ENCODE measurements at regions not wholly inside any gene's neighbourhood (a gene's known extent, or its start where the extent isn't known, plus 50 kb on each side); places are given as distances from the start of the nearest gene placed in this dataset.

DNA sequence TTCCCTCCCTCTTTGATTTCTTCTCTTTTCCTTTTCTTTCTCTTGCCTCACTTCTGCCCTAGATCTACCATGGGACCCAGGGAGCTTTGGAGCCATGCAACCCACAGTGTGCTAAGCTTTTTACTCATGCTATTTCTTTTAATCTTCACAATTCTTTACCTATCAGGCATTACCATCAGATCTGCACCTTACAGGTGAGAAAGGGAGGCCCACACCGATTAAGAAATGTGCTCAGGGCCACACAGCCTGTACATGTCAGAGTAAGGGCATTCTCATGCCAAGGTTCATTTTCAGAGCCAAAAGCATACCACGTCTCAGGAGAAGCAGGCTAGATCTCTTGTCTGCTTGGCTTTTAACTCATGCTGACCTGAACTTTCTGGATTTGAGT lies 161.9 kb downstream of the RPIA start:
- TF ChIP-seq ZNF8 (CRISPR knock-in tag; IDR thresholded peaks at IDR 0.05) (no peak), ZNF70 (CRISPR knock-in tag; IDR thresholded peaks at IDR 0.05) (no peak), ARNTL (CRISPR knock-in tag; IDR thresholded peaks at IDR 0.05; ENCODE audit: borderline replicate concordance, low read depth) (no peak), RARB (CRISPR knock-in tag; IDR thresholded peaks at IDR 0.05) (no peak), TOX (CRISPR knock-in tag; IDR thresholded peaks at IDR 0.05; ENCODE audit: borderline replicate concordance) (no peak), ESRRG (CRISPR knock-in tag; IDR thresholded peaks at IDR 0.05) (no peak), SNAI2 (CRISPR knock-in tag; IDR thresholded peaks at IDR 0.05) (no peak), ZFP3 (CRISPR knock-in tag; IDR thresholded peaks at IDR 0.05) (no peak), ISL1 (CRISPR knock-in tag; IDR thresholded peaks at IDR 0.05) (no peak), ZC3H10 (CRISPR knock-in tag; IDR thresholded peaks at IDR 0.05) (no peak), ZNF565 (CRISPR knock-in tag; conservative IDR thresholded peaks at IDR 0.05; ENCODE audit: low read depth) (no peak)
- TF ChIP-seq, protein P1, sequence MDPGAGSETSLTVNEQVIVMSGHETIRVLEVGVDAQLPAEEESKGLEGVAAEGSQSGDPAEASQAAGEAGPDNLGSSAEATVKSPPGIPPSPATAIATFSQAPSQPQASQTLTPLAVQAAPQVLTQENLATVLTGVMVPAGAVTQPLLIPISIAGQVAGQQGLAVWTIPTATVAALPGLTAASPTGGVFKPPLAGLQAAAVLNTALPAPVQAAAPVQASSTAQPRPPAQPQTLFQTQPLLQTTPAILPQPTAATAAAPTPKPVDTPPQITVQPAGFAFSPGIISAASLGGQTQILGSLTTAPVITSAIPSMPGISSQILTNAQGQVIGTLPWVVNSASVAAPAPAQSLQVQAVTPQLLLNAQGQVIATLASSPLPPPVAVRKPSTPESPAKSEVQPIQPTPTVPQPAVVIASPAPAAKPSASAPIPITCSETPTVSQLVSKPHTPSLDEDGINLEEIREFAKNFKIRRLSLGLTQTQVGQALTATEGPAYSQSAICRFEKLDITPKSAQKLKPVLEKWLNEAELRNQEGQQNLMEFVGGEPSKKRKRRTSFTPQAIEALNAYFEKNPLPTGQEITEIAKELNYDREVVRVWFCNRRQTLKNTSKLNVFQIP (CRISPR knock-in tag; IDR thresholded peaks at IDR 0.05; ENCODE audit: borderline replicate concordance, low read depth): no peak
- TF ChIP-seq, protein P2, sequence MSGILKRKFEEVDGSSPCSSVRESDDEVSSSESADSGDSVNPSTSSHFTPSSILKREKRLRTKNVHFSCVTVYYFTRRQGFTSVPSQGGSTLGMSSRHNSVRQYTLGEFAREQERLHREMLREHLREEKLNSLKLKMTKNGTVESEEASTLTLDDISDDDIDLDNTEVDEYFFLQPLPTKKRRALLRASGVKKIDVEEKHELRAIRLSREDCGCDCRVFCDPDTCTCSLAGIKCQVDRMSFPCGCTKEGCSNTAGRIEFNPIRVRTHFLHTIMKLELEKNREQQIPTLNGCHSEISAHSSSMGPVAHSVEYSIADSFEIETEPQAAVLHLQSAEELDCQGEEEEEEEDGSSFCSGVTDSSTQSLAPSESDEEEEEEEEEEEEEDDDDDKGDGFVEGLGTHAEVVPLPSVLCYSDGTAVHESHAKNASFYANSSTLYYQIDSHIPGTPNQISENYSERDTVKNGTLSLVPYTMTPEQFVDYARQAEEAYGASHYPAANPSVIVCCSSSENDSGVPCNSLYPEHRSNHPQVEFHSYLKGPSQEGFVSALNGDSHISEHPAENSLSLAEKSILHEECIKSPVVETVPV (CRISPR knock-in tag; IDR thresholded peaks at IDR 0.05): no peak
- TF ChIP-seq, protein P3, sequence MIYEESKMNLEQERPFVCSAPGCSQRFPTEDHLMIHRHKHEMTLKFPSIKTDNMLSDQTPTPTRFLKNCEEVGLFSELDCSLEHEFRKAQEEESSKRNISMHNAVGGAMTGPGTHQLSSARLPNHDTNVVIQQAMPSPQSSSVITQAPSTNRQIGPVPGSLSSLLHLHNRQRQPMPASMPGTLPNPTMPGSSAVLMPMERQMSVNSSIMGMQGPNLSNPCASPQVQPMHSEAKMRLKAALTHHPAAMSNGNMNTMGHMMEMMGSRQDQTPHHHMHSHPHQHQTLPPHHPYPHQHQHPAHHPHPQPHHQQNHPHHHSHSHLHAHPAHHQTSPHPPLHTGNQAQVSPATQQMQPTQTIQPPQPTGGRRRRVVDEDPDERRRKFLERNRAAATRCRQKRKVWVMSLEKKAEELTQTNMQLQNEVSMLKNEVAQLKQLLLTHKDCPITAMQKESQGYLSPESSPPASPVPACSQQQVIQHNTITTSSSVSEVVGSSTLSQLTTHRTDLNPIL (CRISPR knock-in tag; IDR thresholded peaks at IDR 0.05; ENCODE audit: low read depth): no peak
- TF ChIP-seq, protein P4, sequence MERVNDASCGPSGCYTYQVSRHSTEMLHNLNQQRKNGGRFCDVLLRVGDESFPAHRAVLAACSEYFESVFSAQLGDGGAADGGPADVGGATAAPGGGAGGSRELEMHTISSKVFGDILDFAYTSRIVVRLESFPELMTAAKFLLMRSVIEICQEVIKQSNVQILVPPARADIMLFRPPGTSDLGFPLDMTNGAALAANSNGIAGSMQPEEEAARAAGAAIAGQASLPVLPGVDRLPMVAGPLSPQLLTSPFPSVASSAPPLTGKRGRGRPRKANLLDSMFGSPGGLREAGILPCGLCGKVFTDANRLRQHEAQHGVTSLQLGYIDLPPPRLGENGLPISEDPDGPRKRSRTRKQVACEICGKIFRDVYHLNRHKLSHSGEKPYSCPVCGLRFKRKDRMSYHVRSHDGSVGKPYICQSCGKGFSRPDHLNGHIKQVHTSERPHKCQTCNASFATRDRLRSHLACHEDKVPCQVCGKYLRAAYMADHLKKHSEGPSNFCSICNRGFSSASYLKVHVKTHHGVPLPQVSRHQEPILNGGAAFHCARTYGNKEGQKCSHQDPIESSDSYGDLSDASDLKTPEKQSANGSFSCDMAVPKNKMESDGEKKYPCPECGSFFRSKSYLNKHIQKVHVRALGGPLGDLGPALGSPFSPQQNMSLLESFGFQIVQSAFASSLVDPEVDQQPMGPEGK (CRISPR knock-in tag; IDR thresholded peaks at IDR 0.05; ENCODE audit: borderline replicate concordance): no peak
- ATAC-seq: no peak

DNA sequence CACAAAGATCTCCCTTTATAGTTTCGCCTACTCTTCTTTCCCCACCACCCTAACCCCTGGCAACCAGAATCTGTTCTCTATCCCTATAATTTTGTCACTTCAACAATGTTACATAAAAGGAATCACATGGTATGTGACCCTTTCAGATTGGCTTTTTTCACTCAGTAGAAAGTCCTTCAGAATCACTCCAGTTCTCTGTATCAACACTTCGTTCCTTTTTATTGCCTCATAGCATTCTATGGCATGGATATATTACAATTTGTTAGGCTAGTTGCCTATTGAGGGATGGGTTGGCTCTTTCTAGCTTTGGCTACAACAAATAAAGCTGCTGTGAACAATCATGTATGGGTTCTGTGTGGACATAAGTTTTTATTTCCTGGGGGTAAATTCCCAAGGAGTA lies 163.1 kb downstream of the RPIA start:
- TF ChIP-seq, protein P2 (CRISPR knock-in tag; IDR thresholded peaks at IDR 0.05): no peak
- TF ChIP-seq, protein P4 (CRISPR knock-in tag; IDR thresholded peaks at IDR 0.05; ENCODE audit: borderline replicate concordance): no peak
- TF ChIP-seq, protein P1 (CRISPR knock-in tag; IDR thresholded peaks at IDR 0.05; ENCODE audit: borderline replicate concordance, low read depth): no peak
- TF ChIP-seq ESRRG (CRISPR knock-in tag; IDR thresholded peaks at IDR 0.05) (no peak), CSDC2 (CRISPR knock-in tag; IDR thresholded peaks at IDR 0.05) (no peak), TCF4 (CRISPR knock-in tag; IDR thresholded peaks at IDR 0.05; ENCODE audit: borderline replicate concordance) (no peak), SNAI2 (CRISPR knock-in tag; IDR thresholded peaks at IDR 0.05) (no peak), RARB (CRISPR knock-in tag; IDR thresholded peaks at IDR 0.05) (no peak), ZFP30 (CRISPR knock-in tag; IDR thresholded peaks at IDR 0.05) (no peak), TOX (CRISPR knock-in tag; IDR thresholded peaks at IDR 0.05; ENCODE audit: borderline replicate concordance) (no peak), ZFP3 (CRISPR knock-in tag; IDR thresholded peaks at IDR 0.05) (no peak)
- no peak for ATAC-seq
